PC-3 (cell line): ENCODE measurements at regions not wholly inside any gene's neighbourhood (a gene's known extent, or its start where the extent isn't known, plus 50 kb on each side); places are given as distances from the start of the nearest gene placed in this dataset.

Experiments used
- ATAC-seq: fragments of 200-7000 bp; cut with Tn5 transposase; 2 replicates; pipeline ENCODE4 v1.9.1; 2020; ENCODE audit warnings: mild to moderate bottlenecking, moderate library complexity
- BruUV-seq: library from RNA; stranded (reverse); fragments of 400-500 nt; replicated peaks from 2 replicates; lab custom pipeline; 2021; lab: Mats Ljungman, UMichigan
- CTCF ChIA-PET: fragments of 300-600 bp; sonication (Branson Sonifier 250); formaldehyde crosslinking; loops from one replicate; lab custom pipeline; 2022; ENCODE audit warnings: antibody characterized with exemption; lab: Charles Lee
- POLR2A ChIA-PET: fragments of 300-600 bp; sonication (Branson Sonifier 250); formaldehyde crosslinking; loops from one replicate; lab custom pipeline; 2022; ENCODE audit warnings: antibody characterized with exemption; ENCODE audit not compliant: unreplicated experiment; lab: Charles Lee
- DNase-seq: peaks from one replicate; pipeline ENCODE4 v3.0.0-alpha.2; 2015
- H2AFZ ChIP-seq: fragments of 300-600 bp; sonication (generic); 2 replicates; pipeline ENCODE4 v1.6.0; 2016; ENCODE audit warnings: antibody characterized with exemption, low read length
- H3F3A ChIP-seq: fragments of 300-600 bp; sonication (generic); one replicate; pipeline ENCODE4 v1.6.0; 2017; ENCODE audit warnings: antibody characterized with exemption, low read length, control low read depth, mild to moderate bottlenecking; ENCODE audit not compliant: unreplicated experiment
- H3K27ac ChIP-seq: fragments of 300-600 bp; sonication (generic); 2 replicates; pipeline ENCODE4 v1.5.1; 2016; ENCODE audit warnings: mild to moderate bottlenecking, low read length
- H3K27me3 ChIP-seq: fragments of 300-600 bp; sonication (generic); 2 replicates; pipeline ENCODE4 v1.6.1; 2016; ENCODE audit warnings: low read length, mixed read lengths
- H3K36me3 ChIP-seq: fragments of 300-600 bp; sonication (generic); 2 replicates; pipeline ENCODE4 v1.6.1; 2016; ENCODE audit warnings: low read depth, mixed run types, low read length, mixed read lengths
- H3K4me1 ChIP-seq: fragments of 300-600 bp; sonication (generic); 2 replicates; pipeline ENCODE4 v1.5.1; 2016; ENCODE audit warnings: low read length; ENCODE audit not compliant: insufficient read depth
- H3K4me2 ChIP-seq: fragments of 300-600 bp; sonication (generic); 2 replicates; pipeline ENCODE4 v1.6.0; 2016; ENCODE audit warnings: low read length
- H3K4me3 ChIP-seq: fragments of 300-600 bp; sonication (generic); 2 replicates; pipeline ENCODE4 v1.5.1; 2016; ENCODE audit warnings: mild to moderate bottlenecking, low read length, mixed read lengths
- H3K79me2 ChIP-seq: fragments of 300-600 bp; sonication (generic); 2 replicates; pipeline ENCODE4 v1.6.1; 2017; ENCODE audit warnings: low read length, mixed read lengths
- H3K9ac ChIP-seq: fragments of 300-600 bp; sonication (generic); 2 replicates; pipeline ENCODE4 v1.6.0; 2016; ENCODE audit warnings: mild to moderate bottlenecking, low read length
- H3K9me2 ChIP-seq: fragments of 300-600 bp; sonication (generic); replicated peaks from 2 replicates; pipeline ENCODE4 v1.6.1; 2016; ENCODE audit warnings: mixed run types, low read length, mixed read lengths
- H3K9me3 ChIP-seq: fragments of 300-600 bp; sonication (generic); 2 replicates; pipeline ENCODE4 v1.6.1; 2016; ENCODE audit warnings: low read length, mixed read lengths
- H4K20me1 ChIP-seq: fragments of 300-600 bp; sonication (generic); 2 replicates; pipeline ENCODE4 v1.6.1; 2016; ENCODE audit warnings: low read length, mixed read lengths
- CTCF ChIP-seq: fragments of 300-600 bp; sonication (generic); conservative IDR thresholded peaks from 2 replicates; pipeline ENCODE4 v1.5.1; 2017; ENCODE audit warnings: antibody characterized with exemption, low read depth, mild to moderate bottlenecking, low read length
- EZH2 ChIP-seq: fragments of 300-600 bp; sonication (generic); IDR thresholded peaks from one replicate; pipeline ENCODE4 v1.6.1; 2017; ENCODE audit warnings: antibody characterized with exemption, mild to moderate bottlenecking, low read length; ENCODE audit not compliant: unreplicated experiment
- EZH2phosphoT487 ChIP-seq: fragments of 300-600 bp; sonication (generic); IDR thresholded peaks from 2 replicates; pipeline ENCODE4 v1.6.1; 2018; ENCODE audit warnings: mild to moderate bottlenecking, antibody characterized with exemption, low read length, borderline replicate concordance
- intact Hi-C: fragments of 100-400 bp; cut with micrococcal nuclease; formaldehyde crosslinking; loops from 2 replicates; pipeline ENCODE4 v1.9.0; 2023

- H3K9me3 ChIP-seq: no peaks in the 10 kb centered on the region
- H3K27ac ChIP-seq: no peak overlapping the region
- no peaks in the 10 kb centered on the region for H3K36me3 ChIP-seq
- H4K20me1 ChIP-seq: no peaks in the 10 kb centered on the region
- DNase-seq (no peak), ATAC-seq (no peak)
- ChIA-PET POLR2A (no interaction called here), CTCF (no interaction called here)
- H3K79me2 ChIP-seq: no peaks in the 10 kb centered on the region
- no peaks in the 10 kb centered on the region for H3K4me1 ChIP-seq
- no peak overlapping the region for H3K9ac ChIP-seq
- TF ChIP-seq EZH2phosphoT487: no peak
- no peak for TF ChIP-seq EZH2
- TF ChIP-seq CTCF: no peak
- no peaks in the 10 kb centered on the region for H3F3A ChIP-seq
- H3K4me3 ChIP-seq: no peak overlapping the region
- intact Hi-C loops: no loop called here
- no peak overlapping the region for H2AFZ ChIP-seq
- no TSS peak for BruUV-seq
- peaks cover 47% of the 10 kb centered on the region for H3K27me3 ChIP-seq
- no peak overlapping the region for H3K4me2 ChIP-seq
- no peaks in the 10 kb centered on the region for H3K9me2 ChIP-seq
Measured at GRCh38 chr10:121131426-121132265, 280.5 kb downstream of the WDR11 start.

DNA sequence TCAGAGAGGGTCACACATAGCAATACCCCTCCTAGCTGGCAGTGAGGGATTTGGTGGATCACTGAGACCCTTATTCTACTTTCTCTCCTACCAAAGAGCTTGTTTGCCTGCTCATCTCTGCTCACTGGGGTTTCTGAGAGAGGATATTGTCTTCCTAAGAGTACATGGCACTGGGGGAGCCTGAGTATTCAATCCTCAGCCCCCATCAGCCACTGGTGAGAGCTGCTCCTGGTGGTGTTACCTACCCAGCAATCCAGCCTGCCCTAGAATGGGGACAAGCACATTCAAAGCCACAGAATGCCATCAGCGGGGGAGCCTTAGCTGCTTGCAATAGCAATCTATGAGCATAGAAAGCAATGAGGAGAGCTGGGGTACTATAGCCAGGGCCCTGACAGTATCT is 281.1 kb downstream of the WDR11 start:
- CTCF ChIA-PET: no interaction called here

More for the DNA sequence above, 281.1 kb downstream of the WDR11 start:
- no TSS peak for BruUV-seq
- Histone ChIP-seq H3F3A (no peaks in the 10 kb centered on the region), H3K4me1 (no peaks in the 10 kb centered on the region), H3K9me3 (no peaks in the 10 kb centered on the region), H3K27me3 (peaks cover 41% of the 10 kb centered on the region), H3K4me2 (no peak overlapping the region), H3K9ac (no peak overlapping the region), H2AFZ (no peak overlapping the region), H3K79me2 (no peaks in the 10 kb centered on the region), H3K27ac (no peak overlapping the region), H3K36me3 (no peaks in the 10 kb centered on the region), H4K20me1 (no peaks in the 10 kb centered on the region), H3K4me3 (no peak overlapping the region), H3K9me2 (no peaks in the 10 kb centered on the region)
- no peak for TF ChIP-seq EZH2
- TF ChIP-seq EZH2phosphoT487: no peak
- TF ChIP-seq CTCF: no peak
- ATAC-seq (no peak), DNase-seq (no peak)
- intact Hi-C loops: no loop called here
- POLR2A ChIA-PET: no interaction called here
